SU-DHL-6 (cell line): ENCODE measurements at regions not wholly inside any gene's neighbourhood (a gene's known extent, or its start where the extent isn't known, plus 50 kb on each side); places are given as distances from the start of the nearest gene placed in this dataset.

ENCODE experiments used
- H2AFZ ChIP-seq: fragments of 200-600 bp; sonication (generic); 2 replicates; pipeline ENCODE4 v1.6.1; 2014; ENCODE audit warnings: low read depth, mild to moderate bottlenecking, moderate library complexity, mixed read lengths, antibody characterized with exemption, low read length; ENCODE audit not compliant: severe bottlenecking
- H3F3A ChIP-seq: fragments of 200-600 bp; shearing (Covaris generic); 2 replicates; pipeline ENCODE4 v1.6.0; 2016; ENCODE audit warnings: antibody characterized with exemption, mild to moderate bottlenecking; ENCODE audit not compliant: insufficient read depth
- H3K27ac ChIP-seq: fragments of 200-600 bp; sonication (generic); 2 replicates; pipeline ENCODE4 v1.5.1; 2016; ENCODE audit warnings: low read depth, mild to moderate bottlenecking, low read length, moderate library complexity, mixed read lengths
- H3K27me3 ChIP-seq: fragments of 200-600 bp; sonication (generic), shearing (Covaris generic); 2 replicates; pipeline ENCODE4 v1.6.0; 2014; ENCODE audit warnings: mild to moderate bottlenecking, low read length
- H3K36me3 ChIP-seq: fragments of 200-600 bp; sonication (generic); 2 replicates; pipeline ENCODE4 v1.6.1; 2014; ENCODE audit warnings: mild to moderate bottlenecking, low read length, mixed read lengths
- H3K4me2 ChIP-seq: fragments of 300-600, 200-600 bp; shearing (Covaris generic), sonication (generic); 2 replicates; pipeline ENCODE4 v1.6.0; 2014; ENCODE audit warnings: low read length, low read depth, mild to moderate bottlenecking; ENCODE audit not compliant: poor library complexity, severe bottlenecking
- H3K4me3 ChIP-seq: fragments of 200-600 bp; sonication (generic); 2 replicates; pipeline ENCODE4 v1.5.1; 2014; ENCODE audit warnings: antibody characterized with exemption, low read length, mild to moderate bottlenecking, mixed read lengths; ENCODE audit not compliant: insufficient read depth, poor library complexity, severe bottlenecking
- H3K79me2 ChIP-seq: fragments of 200-600 bp; sonication (generic); 2 replicates; pipeline ENCODE4 v1.6.1; 2014; ENCODE audit warnings: mild to moderate bottlenecking, low read length, moderate library complexity; ENCODE audit not compliant: insufficient read depth
- H3K9ac ChIP-seq: fragments of 200-600 bp; sonication (generic); 2 replicates; pipeline ENCODE4 v1.7.0; 2014; ENCODE audit warnings: mild to moderate bottlenecking, low read length
- H3K9me2 ChIP-seq: fragments of 200-600 bp; sonication (generic); replicated peaks from 2 replicates; pipeline ENCODE4 v1.6.1; 2014; ENCODE audit warnings: low read length; ENCODE audit not compliant: insufficient read depth
- H3K9me3 ChIP-seq: fragments of 200-600 bp; sonication (generic); 2 replicates; pipeline ENCODE4 v1.6.1; 2014; ENCODE audit warnings: low read length, mixed read lengths; ENCODE audit not compliant: insufficient read depth
- H4K20me1 ChIP-seq: fragments of 200-600 bp; sonication (generic); 2 replicates; pipeline ENCODE4 v1.6.1; 2014; ENCODE audit warnings: low read depth, mild to moderate bottlenecking, antibody characterized with exemption, low read length, moderate library complexity, mixed read lengths
- CTCF ChIP-seq: fragments of 200-600 bp; sonication (generic); IDR thresholded peaks from one replicate; pipeline ENCODE4 v1.5.1; 2017; ENCODE audit warnings: antibody characterized with exemption, mild to moderate bottlenecking, low read length, moderate library complexity; ENCODE audit not compliant: insufficient read depth, poor library complexity, severe bottlenecking
- EZH2phosphoT487 ChIP-seq: fragments of 200-600 bp; sonication (generic), shearing (Covaris generic); conservative IDR thresholded peaks from 2 replicates; pipeline ENCODE4 v1.6.1; 2018; ENCODE audit warnings: mild to moderate bottlenecking, antibody characterized with exemption, low read length, moderate library complexity, mixed read lengths

- H3K9ac ChIP-seq: no peak overlapping the region
- no peaks in the 10 kb centered on the region for H4K20me1 ChIP-seq
- H3K27ac ChIP-seq: no peak overlapping the region
- no peaks in the 10 kb centered on the region for H3K79me2 ChIP-seq
- H3K36me3 ChIP-seq: no peaks in the 10 kb centered on the region
- no peak overlapping the region for H3K4me3 ChIP-seq
- no peak overlapping the region for H3K4me2 ChIP-seq
- no peaks in the 10 kb centered on the region for H3K27me3 ChIP-seq
- no peaks in the 10 kb centered on the region for H3K9me3 ChIP-seq
- no peak overlapping the region for H2AFZ ChIP-seq
- no peaks in the 10 kb centered on the region for H3K9me2 ChIP-seq
- no peak for TF ChIP-seq EZH2phosphoT487
- TF ChIP-seq CTCF: no peak
- H3F3A ChIP-seq: no peaks in the 10 kb centered on the region
Measured at GRCh38 chr3:177835917-177836316, 638.6 kb upstream of the TBL1XR1 start.

- H3K9ac ChIP-seq: no peak overlapping the region
- no peak overlapping the region for H2AFZ ChIP-seq
- H3K4me2 ChIP-seq: no peak overlapping the region
- no peak overlapping the region for H3K4me3 ChIP-seq
- H4K20me1 ChIP-seq: no peaks in the 10 kb centered on the region
- H3K9me2 ChIP-seq: no peaks in the 10 kb centered on the region
- no peaks in the 10 kb centered on the region for H3F3A ChIP-seq
- H3K27ac ChIP-seq: no peak overlapping the region
- H3K36me3 ChIP-seq: no peaks in the 10 kb centered on the region
- H3K27me3 ChIP-seq: no peaks in the 10 kb centered on the region
- no peaks in the 10 kb centered on the region for H3K79me2 ChIP-seq
- TF ChIP-seq EZH2phosphoT487: no peak
- no peak for TF ChIP-seq CTCF
- H3K9me3 ChIP-seq: no peaks in the 10 kb centered on the region
Measured at GRCh38 chr3:177836671-177837070, 639.4 kb upstream of the TBL1XR1 start.

GRCh38 chr3:177837951-177838655, 640.8 kb upstream of the TBL1XR1 start:
- no peak overlapping the region for H3K9ac ChIP-seq
- no peaks in the 10 kb centered on the region for H3K36me3 ChIP-seq
- TF ChIP-seq EZH2phosphoT487: no peak
- TF ChIP-seq CTCF: no peak
- no peaks in the 10 kb centered on the region for H3K27me3 ChIP-seq
- no peaks in the 10 kb centered on the region for H3K79me2 ChIP-seq
- no peak overlapping the region for H3K4me2 ChIP-seq
- no peaks in the 10 kb centered on the region for H3K9me3 ChIP-seq
- H4K20me1 ChIP-seq: no peaks in the 10 kb centered on the region
- H3K9me2 ChIP-seq: no peaks in the 10 kb centered on the region
- H3K27ac ChIP-seq: no peak overlapping the region
- H3K4me3 ChIP-seq: no peak overlapping the region
- no peak overlapping the region for H2AFZ ChIP-seq
- no peaks in the 10 kb centered on the region for H3F3A ChIP-seq
